WTC11 (cell line): ENCODE measurements at regions not wholly inside any gene's neighbourhood (a gene's known extent, or its start where the extent isn't known, plus 50 kb on each side); places are given as distances from the start of the nearest gene placed in this dataset.

Experiments used
- ATAC-seq: fragments of 200-7000 bp; cut with Tn5 transposase; 2 replicates; pipeline ENCODE4 v1.10.0; 2021; ENCODE audit warnings: mild to moderate bottlenecking, moderate library complexity
- CTCF ChIA-PET: fragments of 300-600 bp; sonication (Branson Sonifier 250); formaldehyde crosslinking; loops from one replicate; lab custom pipeline; 2021; ENCODE audit warnings: antibody characterized with exemption; lab: Charles Lee
- POLR2A ChIA-PET: fragments of 350-600 bp; sonication (Branson Sonifier 250); formaldehyde crosslinking; loops from one replicate; lab custom pipeline; 2021; ENCODE audit warnings: antibody characterized with exemption; lab: Charles Lee
- DNase-seq: peaks from one replicate; pipeline ENCODE4 v3.0.0; 2021; ENCODE audit warnings: low spot score
- H3K27ac Mint-ChIP-seq: 2 replicates; pipeline ENCODE4 v1.8.0; 2021; ENCODE audit warnings: mixed read lengths
- H3K27me3 Mint-ChIP-seq: 2 replicates; pipeline ENCODE4 v1.8.0; 2021; ENCODE audit warnings: low read depth, mild to moderate bottlenecking, moderate library complexity, mixed read lengths
- H3K36me3 Mint-ChIP-seq: 2 replicates; pipeline ENCODE4 v1.8.0; 2021; ENCODE audit warnings: mixed read lengths
- H3K4me1 Mint-ChIP-seq: 2 replicates; pipeline ENCODE4 v1.8.0; 2022; ENCODE audit warnings: mixed read lengths
- H3K4me3 Mint-ChIP-seq: 2 replicates; pipeline ENCODE4 v1.8.0; 2021; ENCODE audit warnings: mild to moderate bottlenecking, moderate library complexity, mixed read lengths
- H3K9me3 Mint-ChIP-seq: 2 replicates; pipeline ENCODE4 v1.8.0; 2021; ENCODE audit warnings: mixed read lengths
- ATF1 ChIP-seq: sonication (generic); formaldehyde crosslinking; IDR thresholded peaks from 2 replicates; pipeline ENCODE4 v1.8.1; 2023; ENCODE audit warnings: mild to moderate bottlenecking, moderate library complexity, missing genetic modification reagents
- CBFB ChIP-seq: sonication (generic); formaldehyde crosslinking; IDR thresholded peaks from 2 replicates; pipeline ENCODE4 v1.8.1; 2022; ENCODE audit warnings: mild to moderate bottlenecking, low read depth, missing genetic modification reagents
- ELF4 ChIP-seq: sonication (generic); formaldehyde crosslinking; IDR thresholded peaks from 2 replicates; pipeline ENCODE4 v1.8.1; 2022; ENCODE audit warnings: low read depth, mild to moderate bottlenecking, moderate library complexity, missing genetic modification reagents
- FOXJ3 ChIP-seq: sonication (generic); formaldehyde crosslinking; IDR thresholded peaks from 2 replicates; pipeline ENCODE4 v1.9.0; 2021; ENCODE audit warnings: missing genetic modification reagents, mild to moderate bottlenecking, borderline replicate concordance
- IRF2 ChIP-seq: sonication (generic); formaldehyde crosslinking; IDR thresholded peaks from 2 replicates; pipeline ENCODE4 v1.8.0; 2022; ENCODE audit warnings: low read depth, missing genetic modification reagents, borderline replicate concordance
- JAZF1 ChIP-seq: fragments of 250-450 bp; sonication (Bioruptor Pico); IDR thresholded peaks from 2 replicates; pipeline ENCODE4 v1.9.0; 2021; ENCODE audit warnings: moderate library complexity, mild to moderate bottlenecking, inconsistent platforms
- NFE2L1 ChIP-seq: sonication (generic); formaldehyde crosslinking; IDR thresholded peaks from 2 replicates; pipeline ENCODE4 v1.8.1; 2023; ENCODE audit warnings: missing genetic modification reagents
- NR1H2 ChIP-seq: sonication (generic); formaldehyde crosslinking; IDR thresholded peaks from 2 replicates; pipeline ENCODE4 v1.9.0; 2021; ENCODE audit warnings: mild to moderate bottlenecking, moderate library complexity, missing genetic modification reagents
- RELA ChIP-seq: sonication (generic); formaldehyde crosslinking; IDR thresholded peaks from 2 replicates; pipeline ENCODE4 v1.8.1; 2022; ENCODE audit warnings: missing genetic modification reagents, mild to moderate bottlenecking, borderline replicate concordance
- SP1 ChIP-seq: sonication (generic); formaldehyde crosslinking; conservative IDR thresholded peaks from 2 replicates; pipeline ENCODE4 v1.8.1; 2022; ENCODE audit warnings: missing genetic modification reagents
- TF ChIP-seq, protein P1 (sequence below): sonication (generic); formaldehyde crosslinking; IDR thresholded peaks from 2 replicates; pipeline ENCODE4 v1.8.1; 2022; ENCODE audit warnings: low read depth, mild to moderate bottlenecking, moderate library complexity, missing genetic modification reagents, borderline replicate concordance
- TF ChIP-seq, protein P2 (sequence below): fragments of 250-450 bp; sonication (Bioruptor Pico); IDR thresholded peaks from 2 replicates; pipeline ENCODE4 v2.1.2; 2022; ENCODE audit warnings: mild to moderate bottlenecking, moderate library complexity
- TF ChIP-seq, protein P3 (sequence below): sonication (generic); formaldehyde crosslinking; conservative IDR thresholded peaks from 2 replicates; pipeline ENCODE4 v1.8.1; 2022; ENCODE audit warnings: mild to moderate bottlenecking, missing genetic modification reagents
- TF ChIP-seq, protein P4 (sequence below): sonication (generic); formaldehyde crosslinking; conservative IDR thresholded peaks from 2 replicates; pipeline ENCODE4 v1.8.1; 2023; ENCODE audit warnings: mild to moderate bottlenecking, low read depth, missing genetic modification reagents, moderate library complexity
- TF ChIP-seq, protein P5 (sequence below): fragments of 250-450 bp; sonication (Bioruptor Pico); IDR thresholded peaks from 2 replicates; pipeline ENCODE4 v1.8.0; 2021; ENCODE audit warnings: mild to moderate bottlenecking
- TF ChIP-seq, protein P6 (sequence below): sonication (generic); formaldehyde crosslinking; IDR thresholded peaks from 2 replicates; pipeline ENCODE4 v1.8.0; 2023; ENCODE audit warnings: mild to moderate bottlenecking, missing genetic modification reagents

DNA sequence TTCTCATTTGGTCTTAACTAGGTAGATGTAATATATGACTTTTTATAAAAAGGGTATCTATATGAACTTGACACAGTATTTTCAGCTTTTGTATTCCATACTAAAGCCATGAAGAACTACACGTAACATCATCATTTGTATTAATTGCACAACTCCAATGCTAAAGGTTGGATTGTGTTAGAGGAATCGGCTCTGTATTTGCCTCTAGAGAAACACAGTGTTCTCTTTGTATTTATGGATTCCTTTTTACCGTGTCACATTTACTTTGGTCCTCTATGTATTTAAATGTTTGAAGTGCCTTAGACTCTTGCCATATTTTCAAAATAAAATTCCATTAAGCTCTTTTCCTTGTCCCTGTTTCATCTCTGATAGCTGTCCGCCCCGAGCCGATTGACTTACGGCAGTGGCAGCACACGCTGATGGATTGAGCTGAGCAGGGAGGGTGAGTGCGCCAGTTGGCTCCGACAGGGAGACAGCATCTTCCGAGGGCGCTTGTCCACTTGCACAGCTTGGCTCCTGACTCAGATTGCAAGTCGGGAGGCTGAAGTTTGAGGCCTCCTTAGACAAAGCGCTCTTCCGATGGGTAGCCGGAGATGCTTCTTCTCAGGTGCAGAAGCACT, 95.6 kb upstream of the DMRT1 start (continued):
- TF ChIP-seq, protein P1, sequence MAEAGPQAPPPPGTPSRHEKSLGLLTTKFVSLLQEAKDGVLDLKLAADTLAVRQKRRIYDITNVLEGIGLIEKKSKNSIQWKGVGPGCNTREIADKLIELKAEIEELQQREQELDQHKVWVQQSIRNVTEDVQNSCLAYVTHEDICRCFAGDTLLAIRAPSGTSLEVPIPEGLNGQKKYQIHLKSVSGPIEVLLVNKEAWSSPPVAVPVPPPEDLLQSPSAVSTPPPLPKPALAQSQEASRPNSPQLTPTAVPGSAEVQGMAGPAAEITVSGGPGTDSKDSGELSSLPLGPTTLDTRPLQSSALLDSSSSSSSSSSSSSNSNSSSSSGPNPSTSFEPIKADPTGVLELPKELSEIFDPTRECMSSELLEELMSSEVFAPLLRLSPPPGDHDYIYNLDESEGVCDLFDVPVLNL (CRISPR knock-in tag) = no peak
- TF ChIP-seq IRF2 (CRISPR knock-in tag) (no peak), NFE2L1 (CRISPR knock-in tag) (no peak)
- TF ChIP-seq, protein P2, sequence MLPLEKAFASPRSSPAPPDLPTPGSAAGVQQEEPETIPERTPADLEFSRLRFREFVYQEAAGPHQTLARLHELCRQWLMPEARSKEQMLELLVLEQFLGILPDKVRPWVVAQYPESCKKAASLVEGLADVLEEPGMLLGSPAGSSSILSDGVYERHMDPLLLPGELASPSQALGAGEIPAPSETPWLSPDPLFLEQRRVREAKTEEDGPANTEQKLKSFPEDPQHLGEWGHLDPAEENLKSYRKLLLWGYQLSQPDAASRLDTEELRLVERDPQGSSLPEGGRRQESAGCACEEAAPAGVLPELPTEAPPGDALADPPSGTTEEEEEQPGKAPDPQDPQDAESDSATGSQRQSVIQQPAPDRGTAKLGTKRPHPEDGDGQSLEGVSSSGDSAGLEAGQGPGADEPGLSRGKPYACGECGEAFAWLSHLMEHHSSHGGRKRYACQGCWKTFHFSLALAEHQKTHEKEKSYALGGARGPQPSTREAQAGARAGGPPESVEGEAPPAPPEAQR (CRISPR knock-in tag) = no peak
- TF ChIP-seq, all 79 proteins: peak for 0

DNA sequence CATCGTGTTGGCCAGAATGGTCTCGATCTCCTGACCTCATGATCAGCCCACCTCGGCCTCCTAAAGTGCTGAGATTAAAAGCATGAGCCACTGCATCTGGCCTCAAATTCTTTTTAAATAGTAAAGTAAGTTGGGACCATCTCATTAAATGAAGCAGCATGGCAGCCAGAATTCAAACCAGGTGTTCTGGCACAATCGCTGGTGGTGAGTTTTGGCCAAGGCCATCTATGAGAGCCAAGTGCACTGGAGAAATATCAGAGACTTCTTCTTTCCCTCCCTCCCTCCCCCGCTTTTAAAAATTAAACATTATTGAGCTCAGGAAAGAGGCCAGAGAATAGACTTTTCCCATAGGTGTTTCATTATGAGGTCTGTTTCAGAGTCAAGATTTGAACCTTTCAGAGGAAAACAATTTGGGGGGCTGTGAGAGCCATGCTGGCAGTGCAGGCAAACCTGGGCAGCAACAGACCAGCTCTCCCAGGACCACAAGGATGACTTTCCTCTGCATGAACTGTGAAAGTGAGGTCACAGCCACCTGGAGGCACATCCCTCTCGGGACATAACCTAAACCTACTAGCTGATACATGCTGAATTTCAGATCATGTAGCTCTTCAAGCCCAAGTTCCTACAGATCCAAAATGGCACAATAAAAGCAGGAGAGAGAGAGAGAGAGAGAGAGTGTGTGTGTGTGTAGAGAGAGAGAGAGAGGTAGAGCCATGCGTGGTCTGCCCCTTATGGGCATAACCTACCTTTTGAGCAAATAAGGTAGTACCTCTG, 94.6 kb upstream of the DMRT1 start:
- Mint-ChIP-seq H3K27ac (0 out of 2 replicates have a peak overlapping the region, but pooled peaks have one; percentile 13), H3K4me1 (peaks cover 29% of the 10 kb centered on the region), H3K9me3 (no peaks in the 10 kb centered on the region), H3K36me3 (peaks cover 38% of the 10 kb centered on the region), H3K4me3 (no peak overlapping the region), H3K27me3 (no peaks in the 10 kb centered on the region)
- ChIA-PET CTCF (interaction anchor here (0.6 to 0.7 kb wide), 2 partner anchors 11 to 60 kb away, joined by 3 to 5 read pairs; no protein-coding TSS in a partner anchor), POLR2A (no interaction called here)
- DNase-seq (no peak), ATAC-seq (no peak)
- TF ChIP-seq FOXJ3 (CRISPR knock-in tag) (no peak), SP1 (CRISPR knock-in tag) (no peak), JAZF1 (no peak), ELF4 (no peak), NR1H2 (CRISPR knock-in tag) (no peak), RELA (CRISPR knock-in tag) (no peak), ATF1 (CRISPR knock-in tag) (no peak), CBFB (no peak)
- TF ChIP-seq, protein P3, sequence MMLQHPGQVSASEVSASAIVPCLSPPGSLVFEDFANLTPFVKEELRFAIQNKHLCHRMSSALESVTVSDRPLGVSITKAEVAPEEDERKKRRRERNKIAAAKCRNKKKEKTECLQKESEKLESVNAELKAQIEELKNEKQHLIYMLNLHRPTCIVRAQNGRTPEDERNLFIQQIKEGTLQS = no peak
- TF ChIP-seq, protein P4, sequence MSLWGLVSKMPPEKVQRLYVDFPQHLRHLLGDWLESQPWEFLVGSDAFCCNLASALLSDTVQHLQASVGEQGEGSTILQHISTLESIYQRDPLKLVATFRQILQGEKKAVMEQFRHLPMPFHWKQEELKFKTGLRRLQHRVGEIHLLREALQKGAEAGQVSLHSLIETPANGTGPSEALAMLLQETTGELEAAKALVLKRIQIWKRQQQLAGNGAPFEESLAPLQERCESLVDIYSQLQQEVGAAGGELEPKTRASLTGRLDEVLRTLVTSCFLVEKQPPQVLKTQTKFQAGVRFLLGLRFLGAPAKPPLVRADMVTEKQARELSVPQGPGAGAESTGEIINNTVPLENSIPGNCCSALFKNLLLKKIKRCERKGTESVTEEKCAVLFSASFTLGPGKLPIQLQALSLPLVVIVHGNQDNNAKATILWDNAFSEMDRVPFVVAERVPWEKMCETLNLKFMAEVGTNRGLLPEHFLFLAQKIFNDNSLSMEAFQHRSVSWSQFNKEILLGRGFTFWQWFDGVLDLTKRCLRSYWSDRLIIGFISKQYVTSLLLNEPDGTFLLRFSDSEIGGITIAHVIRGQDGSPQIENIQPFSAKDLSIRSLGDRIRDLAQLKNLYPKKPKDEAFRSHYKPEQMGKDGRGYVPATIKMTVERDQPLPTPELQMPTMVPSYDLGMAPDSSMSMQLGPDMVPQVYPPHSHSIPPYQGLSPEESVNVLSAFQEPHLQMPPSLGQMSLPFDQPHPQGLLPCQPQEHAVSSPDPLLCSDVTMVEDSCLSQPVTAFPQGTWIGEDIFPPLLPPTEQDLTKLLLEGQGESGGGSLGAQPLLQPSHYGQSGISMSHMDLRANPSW (CRISPR knock-in tag) = no peak
- TF ChIP-seq, protein P5, sequence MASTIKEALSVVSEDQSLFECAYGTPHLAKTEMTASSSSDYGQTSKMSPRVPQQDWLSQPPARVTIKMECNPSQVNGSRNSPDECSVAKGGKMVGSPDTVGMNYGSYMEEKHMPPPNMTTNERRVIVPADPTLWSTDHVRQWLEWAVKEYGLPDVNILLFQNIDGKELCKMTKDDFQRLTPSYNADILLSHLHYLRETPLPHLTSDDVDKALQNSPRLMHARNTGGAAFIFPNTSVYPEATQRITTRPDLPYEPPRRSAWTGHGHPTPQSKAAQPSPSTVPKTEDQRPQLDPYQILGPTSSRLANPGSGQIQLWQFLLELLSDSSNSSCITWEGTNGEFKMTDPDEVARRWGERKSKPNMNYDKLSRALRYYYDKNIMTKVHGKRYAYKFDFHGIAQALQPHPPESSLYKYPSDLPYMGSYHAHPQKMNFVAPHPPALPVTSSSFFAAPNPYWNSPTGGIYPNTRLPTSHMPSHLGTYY (CRISPR knock-in tag) = no peak
- TF ChIP-seq, protein P6, sequence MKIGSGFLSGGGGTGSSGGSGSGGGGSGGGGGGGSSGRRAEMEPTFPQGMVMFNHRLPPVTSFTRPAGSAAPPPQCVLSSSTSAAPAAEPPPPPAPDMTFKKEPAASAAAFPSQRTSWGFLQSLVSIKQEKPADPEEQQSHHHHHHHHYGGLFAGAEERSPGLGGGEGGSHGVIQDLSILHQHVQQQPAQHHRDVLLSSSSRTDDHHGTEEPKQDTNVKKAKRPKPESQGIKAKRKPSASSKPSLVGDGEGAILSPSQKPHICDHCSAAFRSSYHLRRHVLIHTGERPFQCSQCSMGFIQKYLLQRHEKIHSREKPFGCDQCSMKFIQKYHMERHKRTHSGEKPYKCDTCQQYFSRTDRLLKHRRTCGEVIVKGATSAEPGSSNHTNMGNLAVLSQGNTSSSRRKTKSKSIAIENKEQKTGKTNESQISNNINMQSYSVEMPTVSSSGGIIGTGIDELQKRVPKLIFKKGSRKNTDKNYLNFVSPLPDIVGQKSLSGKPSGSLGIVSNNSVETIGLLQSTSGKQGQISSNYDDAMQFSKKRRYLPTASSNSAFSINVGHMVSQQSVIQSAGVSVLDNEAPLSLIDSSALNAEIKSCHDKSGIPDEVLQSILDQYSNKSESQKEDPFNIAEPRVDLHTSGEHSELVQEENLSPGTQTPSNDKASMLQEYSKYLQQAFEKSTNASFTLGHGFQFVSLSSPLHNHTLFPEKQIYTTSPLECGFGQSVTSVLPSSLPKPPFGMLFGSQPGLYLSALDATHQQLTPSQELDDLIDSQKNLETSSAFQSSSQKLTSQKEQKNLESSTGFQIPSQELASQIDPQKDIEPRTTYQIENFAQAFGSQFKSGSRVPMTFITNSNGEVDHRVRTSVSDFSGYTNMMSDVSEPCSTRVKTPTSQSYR (CRISPR knock-in tag) = no peak
